ENCODE measurements at regions not wholly inside any gene's neighbourhood (a gene's known extent, or its start where the extent isn't known, plus 50 kb on each side); places are given as distances from the start of the nearest gene placed in this dataset.
A peak's percentile ranks its signal among the peaks of the same experiment; 100 is the strongest.
"Not testable (repeated sequence)": the region's sequence is repeated elsewhere in the genome, so short reads cannot be mapped to it uniquely, and the experiment has no call there.

DNA sequence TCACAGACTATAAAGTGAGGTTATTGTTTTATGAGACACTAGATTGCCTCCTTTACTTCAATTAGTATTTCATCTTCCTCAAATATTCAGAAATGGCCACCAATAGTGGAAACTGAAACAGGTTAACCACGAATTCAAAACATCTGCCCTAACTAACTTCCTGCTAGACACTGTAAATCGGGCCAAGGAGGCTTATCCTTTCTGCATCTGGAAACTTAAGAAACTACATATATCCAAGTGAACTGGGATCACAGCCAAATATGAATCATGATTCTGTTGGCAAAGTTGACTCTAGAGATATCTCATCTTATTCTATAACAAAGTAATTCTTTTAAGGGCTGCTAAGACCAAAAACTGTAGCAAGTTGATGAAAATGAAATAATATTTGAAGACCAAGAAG, 136.6 kb upstream of the ZC3H15 start:
- TF ChIP-seq, protein P1, sequence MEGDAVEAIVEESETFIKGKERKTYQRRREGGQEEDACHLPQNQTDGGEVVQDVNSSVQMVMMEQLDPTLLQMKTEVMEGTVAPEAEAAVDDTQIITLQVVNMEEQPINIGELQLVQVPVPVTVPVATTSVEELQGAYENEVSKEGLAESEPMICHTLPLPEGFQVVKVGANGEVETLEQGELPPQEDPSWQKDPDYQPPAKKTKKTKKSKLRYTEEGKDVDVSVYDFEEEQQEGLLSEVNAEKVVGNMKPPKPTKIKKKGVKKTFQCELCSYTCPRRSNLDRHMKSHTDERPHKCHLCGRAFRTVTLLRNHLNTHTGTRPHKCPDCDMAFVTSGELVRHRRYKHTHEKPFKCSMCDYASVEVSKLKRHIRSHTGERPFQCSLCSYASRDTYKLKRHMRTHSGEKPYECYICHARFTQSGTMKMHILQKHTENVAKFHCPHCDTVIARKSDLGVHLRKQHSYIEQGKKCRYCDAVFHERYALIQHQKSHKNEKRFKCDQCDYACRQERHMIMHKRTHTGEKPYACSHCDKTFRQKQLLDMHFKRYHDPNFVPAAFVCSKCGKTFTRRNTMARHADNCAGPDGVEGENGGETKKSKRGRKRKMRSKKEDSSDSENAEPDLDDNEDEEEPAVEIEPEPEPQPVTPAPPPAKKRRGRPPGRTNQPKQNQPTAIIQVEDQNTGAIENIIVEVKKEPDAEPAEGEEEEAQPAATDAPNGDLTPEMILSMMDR (IDR thresholded peaks at IDR 0.05; ENCODE audit: low read depth, low read length): no peak
- DNase-seq (ENCODE audit: extremely low read depth, low read depth): peak; percentile 36

- DNase-seq (ENCODE audit: extremely low read depth, low read depth): not testable (repeated sequence)
Observed at GRCh38 chr2:186354160-186354559, 131.9 kb upstream of the ZC3H15 start.

GRCh38 chr2:186365406-186365805, 120.7 kb upstream of the ZC3H15 start:
- TF ChIP-seq, protein P1 (IDR thresholded peaks at IDR 0.05; ENCODE audit: low read depth, low read length): no peak
- DNase-seq (ENCODE audit: extremely low read depth, low read depth): no peak

- no peak for DNase-seq (ENCODE audit: extremely low read depth, low read depth)
- TF ChIP-seq, protein P1 (IDR thresholded peaks at IDR 0.05; ENCODE audit: low read depth, low read length): no peak
Observed at GRCh38 chr2:186379052-186379451, 107.0 kb upstream of the ZC3H15 start.

DNA sequence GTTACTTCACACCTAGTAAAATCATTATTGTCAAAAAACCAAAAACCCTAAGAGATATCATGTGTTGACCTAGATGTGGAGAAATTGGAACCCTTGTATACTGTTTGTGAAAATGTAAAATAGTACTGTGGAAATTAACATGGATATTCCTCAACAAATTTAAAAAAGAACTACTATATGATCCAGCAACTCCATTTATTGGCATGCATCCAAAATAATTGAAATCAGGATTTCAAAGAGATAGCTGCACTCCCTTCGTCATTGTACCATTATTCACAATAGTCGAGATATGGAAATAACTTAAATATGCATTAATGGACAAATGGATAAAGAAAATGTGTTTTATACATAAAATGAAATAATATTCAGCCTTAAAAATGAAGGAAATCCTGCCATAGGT, 105.3 kb upstream of the ZC3H15 start:
- TF ChIP-seq, protein P1 (IDR thresholded peaks at IDR 0.05; ENCODE audit: low read depth, low read length): no peak
- DNase-seq (ENCODE audit: extremely low read depth, low read depth): no peak

GRCh38 chr2:186381573-186381972, 104.5 kb upstream of the ZC3H15 start:
- TF ChIP-seq, protein P1 (IDR thresholded peaks at IDR 0.05; ENCODE audit: low read depth, low read length): no peak
- no peak for DNase-seq (ENCODE audit: extremely low read depth, low read depth)

- no peak for DNase-seq (ENCODE audit: extremely low read depth, low read depth)
- TF ChIP-seq, protein P1 (IDR thresholded peaks at IDR 0.05; ENCODE audit: low read depth, low read length): no peak
Observed at GRCh38 chr2:186382932-186383331, 103.1 kb upstream of the ZC3H15 start.

DNA sequence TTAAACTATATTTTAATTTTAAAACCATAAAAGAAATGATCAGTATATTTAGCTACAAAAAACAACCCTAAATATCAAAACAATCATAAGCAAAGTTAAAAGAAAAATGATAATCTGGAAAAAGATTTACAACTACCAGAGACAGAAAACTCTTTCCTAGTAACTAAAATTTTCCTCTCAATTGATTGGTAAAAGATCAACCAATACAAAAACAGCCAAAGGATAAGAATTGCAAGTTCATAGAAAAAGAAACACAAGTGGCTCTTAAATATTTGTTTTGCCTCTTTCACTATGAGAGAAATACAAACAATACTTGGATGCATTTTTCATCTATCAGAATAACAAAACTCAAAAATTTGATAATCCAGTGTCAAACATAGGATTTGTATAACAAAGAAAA, 101.8 kb upstream of the ZC3H15 start:
- TF ChIP-seq, protein P1 (IDR thresholded peaks at IDR 0.05; ENCODE audit: low read depth, low read length): no peak
- DNase-seq (ENCODE audit: extremely low read depth, low read depth): no peak

DNA sequence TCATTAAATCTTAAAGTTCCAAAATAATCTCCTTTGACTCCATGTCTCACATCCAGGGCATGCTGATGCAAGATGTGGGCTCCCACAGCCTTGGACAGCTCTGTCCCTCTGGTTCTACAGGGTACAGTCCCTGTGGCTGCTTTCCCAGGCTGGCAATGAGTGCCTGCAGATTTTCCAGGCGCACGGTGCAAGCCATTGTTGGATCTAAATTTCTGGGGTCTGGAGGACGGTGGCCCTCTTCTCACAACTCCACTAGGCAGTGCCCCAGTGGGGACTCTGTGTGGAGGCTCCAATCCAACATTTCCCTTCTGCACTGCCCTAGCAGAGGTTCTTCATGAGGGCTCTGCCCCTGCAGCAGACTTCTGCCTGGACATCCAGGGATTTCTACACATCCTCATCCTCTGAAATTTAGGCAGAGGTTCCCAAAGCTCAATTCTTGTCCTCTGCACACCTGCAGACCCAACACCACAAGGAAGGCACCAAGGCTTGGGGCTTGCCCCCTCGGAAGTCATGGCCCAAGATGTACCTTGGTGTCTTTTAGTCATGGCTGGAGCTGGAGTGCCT, 100.3 kb upstream of the ZC3H15 start:
- DNase-seq (ENCODE audit: extremely low read depth, low read depth): not testable (repeated sequence)

Measured in AG09319 (cell line).